Peyer's patch (tissue), 4 donors: ENCODE measurements at regions not wholly inside any gene's neighbourhood (a gene's known extent, or its start where the extent isn't known, plus 50 kb on each side); places are given as distances from the start of the nearest gene placed in this dataset.

ENCODE experiments used
- POLR2A ChIP-seq, 2 donors: fragments of 450-650 bp; IDR thresholded peaks; one replicate each; pipeline ENCODE4 v1.5.1; 2017; ENCODE audit warnings: antibody characterized with exemption in 2 of 2, mild to moderate bottlenecking in 2 of 2, moderate library complexity in 2 of 2
- TF ChIP-seq, protein P1 (sequence below), 6 experiments: fragments of 450-650 bp in 4 of 6; fragments of 200-600 bp in 2 of 6; sonication (generic) in 1 of 6; IDR thresholded peaks; one replicate each; pipeline ENCODE4 v1.5.1; 2017 to 2019; ENCODE audit warnings: antibody characterized with exemption in 6 of 6, mild to moderate bottlenecking in 3 of 6, moderate library complexity in 1 of 6

DNA sequence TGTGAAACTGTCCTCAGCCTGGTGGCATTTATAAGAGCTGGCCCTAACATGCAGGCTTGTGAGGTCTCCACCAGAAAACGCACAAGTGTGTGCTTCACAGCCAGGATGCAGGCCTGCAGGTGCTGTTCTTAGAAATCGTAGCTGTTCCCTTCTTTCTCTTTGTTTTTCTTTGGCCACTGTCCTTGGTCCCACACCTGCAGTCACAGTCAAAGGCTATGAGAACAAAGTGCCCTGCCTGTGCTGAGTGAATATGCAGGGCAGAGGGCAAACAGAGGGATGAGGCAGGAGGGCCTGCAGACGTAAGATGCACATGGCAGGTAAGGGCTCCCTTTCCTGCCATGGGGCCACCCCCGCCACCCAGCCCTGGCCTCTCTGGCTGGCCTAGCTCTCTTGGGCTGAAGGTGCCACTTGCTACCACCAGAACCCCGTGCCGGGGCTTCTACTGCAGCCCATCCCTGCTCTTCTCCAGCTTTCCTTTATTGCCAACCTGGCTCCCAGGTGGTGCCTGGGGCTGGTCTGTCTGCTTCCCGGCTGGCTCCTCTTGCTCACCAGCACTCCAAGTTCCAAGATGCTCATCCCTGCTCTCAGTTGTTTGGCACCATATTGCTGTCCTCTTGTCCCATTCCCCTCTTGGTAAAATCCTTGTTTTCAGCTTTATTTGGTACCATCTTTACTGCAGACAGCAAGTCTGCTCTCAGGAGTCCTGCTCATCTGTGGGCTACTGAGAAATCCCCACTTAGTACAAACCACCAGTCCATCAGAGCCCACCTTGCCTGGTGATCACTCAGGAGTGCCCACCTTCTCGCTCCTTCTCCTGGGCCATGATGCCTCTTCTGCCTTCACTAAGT lies 308.1 kb upstream of the ZMIZ1 start:
- TF ChIP-seq, protein P1, sequence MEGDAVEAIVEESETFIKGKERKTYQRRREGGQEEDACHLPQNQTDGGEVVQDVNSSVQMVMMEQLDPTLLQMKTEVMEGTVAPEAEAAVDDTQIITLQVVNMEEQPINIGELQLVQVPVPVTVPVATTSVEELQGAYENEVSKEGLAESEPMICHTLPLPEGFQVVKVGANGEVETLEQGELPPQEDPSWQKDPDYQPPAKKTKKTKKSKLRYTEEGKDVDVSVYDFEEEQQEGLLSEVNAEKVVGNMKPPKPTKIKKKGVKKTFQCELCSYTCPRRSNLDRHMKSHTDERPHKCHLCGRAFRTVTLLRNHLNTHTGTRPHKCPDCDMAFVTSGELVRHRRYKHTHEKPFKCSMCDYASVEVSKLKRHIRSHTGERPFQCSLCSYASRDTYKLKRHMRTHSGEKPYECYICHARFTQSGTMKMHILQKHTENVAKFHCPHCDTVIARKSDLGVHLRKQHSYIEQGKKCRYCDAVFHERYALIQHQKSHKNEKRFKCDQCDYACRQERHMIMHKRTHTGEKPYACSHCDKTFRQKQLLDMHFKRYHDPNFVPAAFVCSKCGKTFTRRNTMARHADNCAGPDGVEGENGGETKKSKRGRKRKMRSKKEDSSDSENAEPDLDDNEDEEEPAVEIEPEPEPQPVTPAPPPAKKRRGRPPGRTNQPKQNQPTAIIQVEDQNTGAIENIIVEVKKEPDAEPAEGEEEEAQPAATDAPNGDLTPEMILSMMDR (IDR thresholded peaks at IDR 0.05) = no peak
- no peak for TF ChIP-seq POLR2A (IDR thresholded peaks at IDR 0.05)
